Mesenchymal stem cell (in vitro differentiated cells and primary cell): ENCODE measurements at regions not wholly inside any gene's neighbourhood (a gene's known extent, or its start where the extent isn't known, plus 50 kb on each side); places are given as distances from the start of the nearest gene placed in this dataset.

Experiments
- DNase-seq: peaks from one replicate; pipeline ENCODE4 v3.0.0-alpha.2; 2013
- H2AFZ ChIP-seq: one replicate; pipeline ENCODE4 v1.6.1; 2013; ENCODE audit warnings: low read depth, mild to moderate bottlenecking, control low read depth, inconsistent platforms, low read length, moderate library complexity
- H2AK5ac ChIP-seq: 2 replicates; pipeline ENCODE4 v1.6.1; 2013; ENCODE audit warnings: low read length, moderate library complexity, mild to moderate bottlenecking, inconsistent platforms; ENCODE audit not compliant: severe bottlenecking
- H2BK120ac ChIP-seq: one replicate; pipeline ENCODE4 v1.6.1; 2013; ENCODE audit warnings: low read depth, mild to moderate bottlenecking, inconsistent platforms, low read length, moderate library complexity
- H2BK12ac ChIP-seq, 2 experiments: one replicate each; pipeline ENCODE4 v1.6.1; 2013; ENCODE audit warnings: inconsistent platforms in 2 of 2, low read length in 2 of 2, mild to moderate bottlenecking in 2 of 2, moderate library complexity in 2 of 2, control low read depth in 1 of 2
- H2BK15ac ChIP-seq: one replicate; pipeline ENCODE4 v1.6.1; 2013; ENCODE audit warnings: mild to moderate bottlenecking, low read depth, inconsistent platforms; ENCODE audit not compliant: poor library complexity, severe bottlenecking
- H2BK5ac ChIP-seq: 2 replicates; pipeline ENCODE4 v1.6.1; 2013; ENCODE audit warnings: low read depth, mild to moderate bottlenecking, low read length, control low read depth, inconsistent platforms; ENCODE audit not compliant: poor library complexity, severe bottlenecking
- H3K14ac ChIP-seq, 2 experiments: one replicate each; pipeline ENCODE4 v1.6.1; 2013; ENCODE audit warnings: inconsistent platforms in 2 of 2, low read length in 2 of 2, control low read depth in 1 of 2, mild to moderate bottlenecking in 1 of 2, moderate library complexity in 1 of 2
- H3K18ac ChIP-seq, 2 experiments: one replicate each; pipeline ENCODE4 v1.6.1; 2013; ENCODE audit warnings: inconsistent platforms in 2 of 2, low read length in 2 of 2, control low read depth in 1 of 2, low read depth in 1 of 2, mild to moderate bottlenecking in 1 of 2
- H3K23ac ChIP-seq, 2 experiments: one replicate each; pipeline ENCODE4 v1.6.1; 2013; ENCODE audit warnings: inconsistent platforms in 2 of 2, low read length in 2 of 2, mild to moderate bottlenecking in 2 of 2, moderate library complexity in 2 of 2, control low read depth in 1 of 2
- H3K27ac ChIP-seq: 2 replicates; pipeline ENCODE4 v1.5.1; 2013; ENCODE audit warnings: mild to moderate bottlenecking, moderate library complexity, low read length, control low read depth, inconsistent platforms; ENCODE audit not compliant: poor library complexity, severe bottlenecking
- H3K27me3 ChIP-seq, 2 experiments: 2 replicates each; pipeline versions ENCODE4 v1.6.1 to v1.7.0; 2013; ENCODE audit warnings: low read length in 2 of 2, mild to moderate bottlenecking in 2 of 2, moderate library complexity in 2 of 2, control low read depth in 1 of 2, inconsistent platforms in 1 of 2; ENCODE audit not compliant: control insufficient read depth in 1 of 2, insufficient read depth in 1 of 2
- H3K36me3 ChIP-seq, 2 experiments: 2 replicates each; pipeline versions ENCODE4 v1.6.1 to v1.7.0; 2013; ENCODE audit warnings: low read length in 2 of 2, control low read depth in 1 of 2, inconsistent platforms in 1 of 2, low read depth in 1 of 2, mild to moderate bottlenecking in 1 of 2; ENCODE audit not compliant: insufficient read depth in 2 of 2, control insufficient read depth in 1 of 2
- H3K4ac ChIP-seq, 2 experiments: one replicate each; pipeline ENCODE4 v1.6.1; 2013; ENCODE audit warnings: inconsistent platforms in 2 of 2, low read length in 2 of 2, mild to moderate bottlenecking in 2 of 2, moderate library complexity in 2 of 2, control low read depth in 1 of 2, low read depth in 1 of 2
- H3K4me1 ChIP-seq: 2 replicates; pipeline ENCODE4 v1.6.1; 2013; ENCODE audit warnings: low read depth, low read length, control low read depth; ENCODE audit not compliant: control insufficient read depth, insufficient read depth
- H3K4me2 ChIP-seq: 2 replicates; pipeline ENCODE4 v1.6.1; 2013; ENCODE audit warnings: low read length, mild to moderate bottlenecking, inconsistent platforms; ENCODE audit not compliant: poor library complexity, severe bottlenecking
- H3K4me3 ChIP-seq, 2 experiments: 2 replicates each; pipeline versions ENCODE4 v1.5.1 to v1.7.0; 2013; ENCODE audit warnings: low read length in 2 of 2, mild to moderate bottlenecking in 2 of 2, control low read depth in 1 of 2, low read depth in 1 of 2; ENCODE audit not compliant: insufficient read depth in 1 of 2
- H3K79me1 ChIP-seq: replicated peaks from 2 replicates; pipeline ENCODE4 v1.6.1; 2013; ENCODE audit warnings: mild to moderate bottlenecking, control low read depth, low read length, inconsistent platforms; ENCODE audit not compliant: poor library complexity, severe bottlenecking
- H3K9ac ChIP-seq: 2 replicates; pipeline ENCODE4 v1.7.0; 2013; ENCODE audit warnings: mild to moderate bottlenecking, low read length, moderate library complexity
- H3K9me3 ChIP-seq: 2 replicates; pipeline ENCODE4 v1.7.0; 2013; ENCODE audit warnings: mild to moderate bottlenecking, low read length; ENCODE audit not compliant: control insufficient read depth
- H4K8ac ChIP-seq: one replicate; pipeline ENCODE4 v1.6.1; 2013; ENCODE audit warnings: inconsistent platforms, mild to moderate bottlenecking, low read length, moderate library complexity
- H4K91ac ChIP-seq: one replicate; pipeline ENCODE4 v1.6.1; 2013; ENCODE audit warnings: mild to moderate bottlenecking, low read length, inconsistent platforms
- WGBS: methylation state at CpG from one replicate; pipeline ENCODE4 v1.1.7; 2013; ENCODE audit warnings: mixed read lengths; 5-methylcytosine and 5-hydroxymethylcytosine counted together

- no peak for DNase-seq
- Histone ChIP-seq H3K4me1 (no peaks in the 10 kb centered on the region), H2AFZ (no peak overlapping the region), H3K79me1 (no peaks in the 10 kb centered on the region), H3K23ac (no peak overlapping the region), H3K36me3 (no peaks in the 10 kb centered on the region), H2BK120ac (no peak overlapping the region), H3K27me3 (no peaks in the 10 kb centered on the region), H3K4me3 (no peak overlapping the region), H3K4ac (no peak overlapping the region), H3K9me3 (no peaks in the 10 kb centered on the region), H2BK12ac (no peak overlapping the region), H3K27ac (no peak overlapping the region), H3K18ac (no peak overlapping the region), H4K8ac (no peak overlapping the region), H2BK5ac (no peak overlapping the region), H3K14ac (no peak overlapping the region), H4K91ac (no peak overlapping the region), H3K9ac (no peak overlapping the region), H3K4me2 (no peak overlapping the region), H2BK15ac (no peak overlapping the region), H2AK5ac (no peak overlapping the region)
- WGBS = 61% methylated on average over 3 of the region's 3 CpGs
Observed at GRCh38 chr3:63116922-63117321, 161.2 kb upstream of the SYNPR start.

GRCh38 chr3:63124090-63124489 lies 154.0 kb upstream of the SYNPR start:
- Histone ChIP-seq H2AFZ (no peak overlapping the region), H3K18ac (no peak overlapping the region), H3K4me1 (no peaks in the 10 kb centered on the region), H2BK5ac (no peak overlapping the region), H2BK12ac (no peak overlapping the region), H4K91ac (no peak overlapping the region), H3K27me3 (no peaks in the 10 kb centered on the region), H3K14ac (no peak overlapping the region), H2BK15ac (no peak overlapping the region), H2AK5ac (no peak overlapping the region), H4K8ac (no peak overlapping the region), H3K9me3 (no peaks in the 10 kb centered on the region), H3K36me3 (no peaks in the 10 kb centered on the region), H3K79me1 (no peaks in the 10 kb centered on the region), H3K4me2 (no peak overlapping the region), H3K27ac (no peak overlapping the region), H3K23ac (no peak overlapping the region), H3K9ac (no peak overlapping the region), H3K4ac (no peak overlapping the region), H3K4me3 (no peak overlapping the region), H2BK120ac (no peak overlapping the region)
- no peak for DNase-seq
- WGBS = 45% methylated on average over 3 of the region's 3 CpGs

DNA sequence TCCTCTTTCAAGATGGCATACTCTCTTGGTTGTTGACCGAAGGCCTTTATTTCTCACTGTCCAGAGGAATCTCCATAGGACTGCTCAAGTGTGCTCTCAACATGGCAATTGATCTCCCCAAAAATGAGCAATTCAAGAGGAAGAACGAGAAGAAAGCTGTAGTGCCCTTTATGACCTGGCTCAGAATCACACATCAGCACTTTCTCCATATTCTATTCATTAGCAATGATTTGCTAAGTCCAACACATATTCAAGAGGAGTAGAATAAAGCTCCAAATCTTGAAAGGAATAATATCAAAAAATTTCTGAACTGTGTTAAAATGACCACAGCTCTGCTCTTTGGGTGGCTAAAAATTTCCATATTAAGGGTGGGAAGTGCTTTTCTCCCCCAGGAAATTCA lies 151.6 kb upstream of the SYNPR start:
- Histone ChIP-seq H2AK5ac (no peak overlapping the region), H3K18ac (no peak overlapping the region), H3K27me3 (no peaks in the 10 kb centered on the region), H2BK120ac (no peak overlapping the region), H4K8ac (no peak overlapping the region), H3K27ac (no peak overlapping the region), H3K9me3 (no peaks in the 10 kb centered on the region), H3K23ac (no peak overlapping the region), H3K4me3 (no peak overlapping the region), H3K14ac (no peak overlapping the region), H3K4me2 (no peak overlapping the region), H3K9ac (no peak overlapping the region), H3K79me1 (no peaks in the 10 kb centered on the region), H2AFZ (no peak overlapping the region), H2BK5ac (no peak overlapping the region), H4K91ac (no peak overlapping the region), H2BK15ac (no peak overlapping the region), H3K4me1 (no peaks in the 10 kb centered on the region), H3K4ac (no peak overlapping the region), H3K36me3 (no peaks in the 10 kb centered on the region), H2BK12ac (no peak overlapping the region)
- WGBS = 51% methylated on average over 2 of the region's 2 CpGs
- DNase-seq = no peak

DNA sequence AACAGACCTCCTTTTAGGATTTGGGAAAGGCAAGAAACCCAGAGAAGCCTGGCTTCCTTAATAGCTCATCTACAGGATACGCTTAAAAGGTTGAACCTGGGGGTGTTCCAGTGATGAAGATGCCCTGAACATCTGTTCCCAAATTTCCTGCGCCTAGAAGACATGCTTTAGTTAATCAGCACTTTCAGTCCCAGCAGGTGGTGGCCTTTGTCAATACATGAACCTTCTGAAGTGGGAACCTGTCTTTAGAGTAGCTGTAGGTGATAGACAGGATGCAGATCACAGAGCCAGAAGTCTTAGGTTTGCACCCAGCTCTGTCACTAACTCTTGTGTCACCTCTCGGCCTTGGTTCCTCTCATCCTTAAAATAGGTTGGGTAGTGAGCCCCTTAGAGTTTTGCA lies 149.7 kb upstream of the SYNPR start:
- Histone ChIP-seq H3K9me3 (no peaks in the 10 kb centered on the region), H2BK5ac (no peak overlapping the region), H2BK15ac (no peak overlapping the region), H4K8ac (no peak overlapping the region), H3K4ac (no peak overlapping the region), H2BK12ac (no peak overlapping the region), H2AFZ (no peak overlapping the region), H3K14ac (no peak overlapping the region), H3K79me1 (no peaks in the 10 kb centered on the region), H3K18ac (no peak overlapping the region), H2BK120ac (no peak overlapping the region), H3K23ac (no peak overlapping the region), H2AK5ac (no peak overlapping the region), H3K27ac (no peak overlapping the region), H3K4me2 (no peak overlapping the region), H3K4me1 (no peaks in the 10 kb centered on the region), H3K4me3 (no peak overlapping the region), H3K9ac (no peak overlapping the region), H4K91ac (no peak overlapping the region), H3K36me3 (no peaks in the 10 kb centered on the region), H3K27me3 (no peaks in the 10 kb centered on the region)
- DNase-seq = no peak
- 72% methylated on average over 3 of the region's 3 CpGs for WGBS
